OCI-LY7 (cell line): ENCODE measurements at regions not wholly inside any gene's neighbourhood (a gene's known extent, or its start where the extent isn't known, plus 50 kb on each side); places are given as distances from the start of the nearest gene placed in this dataset.

Experiments used
- EZH2phosphoT487 ChIP-seq: fragments of 200-600 bp; sonication (generic); IDR thresholded peaks from 2 replicates; pipeline ENCODE4 v1.6.1; 2018; ENCODE audit warnings: low read depth, borderline replicate concordance, mild to moderate bottlenecking, mixed run types, antibody characterized with exemption, low read length, moderate library complexity, mixed read lengths
- TF ChIP-seq, protein P1 (sequence below): fragments of 200-600 bp; sonication (generic); conservative IDR thresholded peaks from 2 replicates; pipeline ENCODE4 v1.5.1; 2014; ENCODE audit warnings: mild to moderate bottlenecking, antibody characterized with exemption, low read length, moderate library complexity, mixed read lengths

DNA sequence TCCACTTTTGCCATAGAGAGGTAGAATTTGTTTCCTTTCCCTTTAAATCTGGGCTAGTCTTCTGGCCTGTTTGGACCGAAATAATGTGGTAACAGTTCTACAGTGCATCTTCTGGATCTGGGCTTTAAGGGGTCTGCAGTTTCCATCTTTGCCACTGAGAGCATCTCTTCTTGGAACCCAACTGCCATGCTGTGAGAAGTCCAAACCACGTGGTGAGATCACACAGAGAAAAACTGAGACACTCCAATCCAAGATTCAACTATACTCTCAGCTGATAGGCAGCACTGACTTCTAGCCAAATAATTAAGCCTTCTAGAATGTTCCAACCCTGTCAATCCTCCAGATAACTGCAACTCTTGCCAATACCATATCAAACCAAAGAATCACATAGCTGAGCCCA is 261.1 kb downstream of the INSIG2 start:
- TF ChIP-seq, protein P1, sequence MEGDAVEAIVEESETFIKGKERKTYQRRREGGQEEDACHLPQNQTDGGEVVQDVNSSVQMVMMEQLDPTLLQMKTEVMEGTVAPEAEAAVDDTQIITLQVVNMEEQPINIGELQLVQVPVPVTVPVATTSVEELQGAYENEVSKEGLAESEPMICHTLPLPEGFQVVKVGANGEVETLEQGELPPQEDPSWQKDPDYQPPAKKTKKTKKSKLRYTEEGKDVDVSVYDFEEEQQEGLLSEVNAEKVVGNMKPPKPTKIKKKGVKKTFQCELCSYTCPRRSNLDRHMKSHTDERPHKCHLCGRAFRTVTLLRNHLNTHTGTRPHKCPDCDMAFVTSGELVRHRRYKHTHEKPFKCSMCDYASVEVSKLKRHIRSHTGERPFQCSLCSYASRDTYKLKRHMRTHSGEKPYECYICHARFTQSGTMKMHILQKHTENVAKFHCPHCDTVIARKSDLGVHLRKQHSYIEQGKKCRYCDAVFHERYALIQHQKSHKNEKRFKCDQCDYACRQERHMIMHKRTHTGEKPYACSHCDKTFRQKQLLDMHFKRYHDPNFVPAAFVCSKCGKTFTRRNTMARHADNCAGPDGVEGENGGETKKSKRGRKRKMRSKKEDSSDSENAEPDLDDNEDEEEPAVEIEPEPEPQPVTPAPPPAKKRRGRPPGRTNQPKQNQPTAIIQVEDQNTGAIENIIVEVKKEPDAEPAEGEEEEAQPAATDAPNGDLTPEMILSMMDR, result no peak
- TF ChIP-seq EZH2phosphoT487, result no peak
